ENCODE measurements at regions not wholly inside any gene's neighbourhood (a gene's known extent, or its start where the extent isn't known, plus 50 kb on each side); places are given as distances from the start of the nearest gene placed in this dataset.

DNA sequence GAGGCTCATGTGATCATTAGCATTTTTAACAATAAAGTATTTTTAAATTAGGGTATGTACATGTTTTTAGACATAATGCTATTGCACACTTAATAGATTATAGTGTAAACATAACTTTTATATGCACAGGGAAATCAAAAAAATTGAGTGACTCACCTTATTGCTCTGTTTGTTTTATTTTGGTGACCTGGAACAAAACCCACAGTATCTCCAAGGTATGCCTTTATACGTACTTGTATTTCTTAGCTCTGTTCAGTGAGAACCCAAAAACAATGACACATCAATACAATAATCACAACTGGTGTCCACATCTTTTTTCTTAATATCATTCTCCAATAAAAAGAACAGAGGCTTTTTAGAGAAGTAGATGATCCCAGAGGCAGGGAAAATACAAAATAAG, 112.2 kb downstream of the CYB561 start:
- TF ChIP-seq, protein P1, sequence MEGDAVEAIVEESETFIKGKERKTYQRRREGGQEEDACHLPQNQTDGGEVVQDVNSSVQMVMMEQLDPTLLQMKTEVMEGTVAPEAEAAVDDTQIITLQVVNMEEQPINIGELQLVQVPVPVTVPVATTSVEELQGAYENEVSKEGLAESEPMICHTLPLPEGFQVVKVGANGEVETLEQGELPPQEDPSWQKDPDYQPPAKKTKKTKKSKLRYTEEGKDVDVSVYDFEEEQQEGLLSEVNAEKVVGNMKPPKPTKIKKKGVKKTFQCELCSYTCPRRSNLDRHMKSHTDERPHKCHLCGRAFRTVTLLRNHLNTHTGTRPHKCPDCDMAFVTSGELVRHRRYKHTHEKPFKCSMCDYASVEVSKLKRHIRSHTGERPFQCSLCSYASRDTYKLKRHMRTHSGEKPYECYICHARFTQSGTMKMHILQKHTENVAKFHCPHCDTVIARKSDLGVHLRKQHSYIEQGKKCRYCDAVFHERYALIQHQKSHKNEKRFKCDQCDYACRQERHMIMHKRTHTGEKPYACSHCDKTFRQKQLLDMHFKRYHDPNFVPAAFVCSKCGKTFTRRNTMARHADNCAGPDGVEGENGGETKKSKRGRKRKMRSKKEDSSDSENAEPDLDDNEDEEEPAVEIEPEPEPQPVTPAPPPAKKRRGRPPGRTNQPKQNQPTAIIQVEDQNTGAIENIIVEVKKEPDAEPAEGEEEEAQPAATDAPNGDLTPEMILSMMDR (IDR thresholded peaks at IDR 0.05), result no peak
- TF ChIP-seq POLR2AphosphoS5 (IDR thresholded peaks at IDR 0.05), result no peak
- no peak for TF ChIP-seq POLR2A (IDR thresholded peaks at IDR 0.05; ENCODE audit: low read depth)
- no peak for TF ChIP-seq EP300 (IDR thresholded peaks at IDR 0.05)
